Keratinocyte (primary cell): ENCODE measurements at regions not wholly inside any gene's neighbourhood (a gene's known extent, or its start where the extent isn't known, plus 50 kb on each side); places are given as distances from the start of the nearest gene placed in this dataset.

Source experiments
- CTCF ChIP-seq, 3 experiments: IDR thresholded peaks in 1 of 3; conservative IDR thresholded peaks in 1 of 3; optimal IDR thresholded peaks in 1 of 3; 2 replicates in 2 of 3; 3 replicates in 1 of 3; pipeline versions ENCODE3 to v1.5.1; 2011; ENCODE audit warnings: low read length in 3 of 3, mild to moderate bottlenecking in 3 of 3, moderate library complexity in 2 of 3, control low read depth in 1 of 3, inconsistent platforms in 1 of 3; ENCODE audit not compliant: insufficient read depth in 2 of 3; ENCODE audit errors: extremely low read depth in 1 of 3
- EZH2 ChIP-seq: IDR thresholded peaks from one replicate; pipeline ENCODE4 v1.6.1; 2012; ENCODE audit warnings: inconsistent platforms, mild to moderate bottlenecking, low read length, moderate library complexity

GRCh38 chr13:38191016-38191415 is 158.6 kb upstream of the UFM1 start:
- TF ChIP-seq EZH2 = no peak
- TF ChIP-seq CTCF (optimal IDR thresholded peaks at IDR 0.05 in 1 of 3, IDR thresholded peaks at IDR 0.05 in 1 of 3, conservative IDR thresholded peaks at IDR 0.05 in 1 of 3; ENCODE audit: extremely low read depth in 1 of 3, insufficient read depth in 2 of 3, low read length in 3 of 3) = no peak
